ENCODE measurements at regions not wholly inside any gene's neighbourhood (a gene's known extent, or its start where the extent isn't known, plus 50 kb on each side); places are given as distances from the start of the nearest gene placed in this dataset.

DNA sequence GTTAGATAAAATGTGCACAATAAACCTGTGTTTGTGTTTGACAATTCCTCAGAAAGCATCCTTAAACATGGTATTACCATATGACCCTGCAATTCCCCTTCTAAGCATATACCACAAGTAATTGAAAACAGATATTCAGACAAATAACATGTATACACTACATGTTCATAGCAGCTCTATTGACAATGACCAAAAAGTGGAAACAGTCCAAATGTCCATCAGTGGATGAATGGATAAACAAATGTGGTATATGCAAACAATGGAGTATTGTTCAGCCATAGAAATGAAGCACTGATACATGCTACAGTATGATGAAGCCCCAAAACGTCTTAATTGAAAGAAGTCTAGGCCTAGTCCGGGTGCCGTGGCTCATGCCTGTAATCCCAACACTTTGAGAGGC, 280.1 kb downstream of the OTUD1 start:
- Histone ChIP-seq H3K9me3 (ENCODE audit: control insufficient read depth in 1 of 2, insufficient read depth in 1 of 2, low read depth in 1 of 2, low read length in 2 of 2) (no peaks in the 10 kb centered on the region), H3K79me2 (ENCODE audit: insufficient read depth, low read length) (no peaks in the 10 kb centered on the region), H3K9me2 (ENCODE audit: insufficient read depth) (no peaks in the 10 kb centered on the region), H3K9ac (ENCODE audit: low read length) (no peak overlapping the region), H2AFZ (ENCODE audit: low read depth, low read length, poor library complexity, severe bottlenecking) (no peak overlapping the region), H3K36me3 (ENCODE audit: control insufficient read depth in 1 of 2, insufficient read depth in 2 of 2, low read length in 2 of 2) (no peaks in the 10 kb centered on the region), H3K4me1 (ENCODE audit: control insufficient read depth in 1 of 2, insufficient read depth in 2 of 2, low read length in 2 of 2) (no peaks in the 10 kb centered on the region), H3K27me3 (ENCODE audit: insufficient read depth, low read length) (no peaks in the 10 kb centered on the region), H3K27ac (ENCODE audit: low read depth, low read length) (no peak overlapping the region), H3K4me2 (ENCODE audit: low read length) (no peak overlapping the region), H4K20me1 (ENCODE audit: insufficient read depth) (no peaks in the 10 kb centered on the region; the same call in 1 of the 2 replicates), H3K4me3 (replicated peaks in 1 of 2; ENCODE audit: low read depth in 1 of 2, low read length in 2 of 2) (no peak overlapping the region)
- ChIA-PET CTCF (no interaction called here), RAD21 (ENCODE audit: low non-redundant PET in 1 of 2, low total read pairs in 2 of 2, uncharacterized antibody in 2 of 2, unreplicated experiment in 2 of 2) (no interaction called here), POLR2A (no interaction called here)
- intact Hi-C loops (cut with micrococcal nuclease), result no loop called here
- no TSS peak for BruUV-seq (replicated peaks)
- TF ChIP-seq POLR2AphosphoS5 (IDR thresholded peaks at IDR 0.05; ENCODE audit: low read depth, low read length) (no peak), EZH2phosphoT487 (IDR thresholded peaks at IDR 0.05; ENCODE audit: borderline replicate concordance) (no peak), SP1 (IDR thresholded peaks at IDR 0.05; ENCODE audit: low read depth) (no peak), CEBPB (IDR thresholded peaks at IDR 0.05; ENCODE audit: low read depth) (no peak), SRF (IDR thresholded peaks at IDR 0.05; ENCODE audit: low read depth) (no peak), EZH2 (IDR thresholded peaks at IDR 0.05) (no peak), ZNF274 (IDR thresholded peaks at IDR 0.05; ENCODE audit: low read depth, low read length) (no peak), YY1 (IDR thresholded peaks at IDR 0.05; ENCODE audit: extremely low read depth, insufficient replicate concordance, low read depth, low read length) (no peak), ELF1 (IDR thresholded peaks at IDR 0.05; ENCODE audit: borderline replicate concordance, low read depth) (no peak), JUND (IDR thresholded peaks at IDR 0.05) (no peak), SIN3A (IDR thresholded peaks at IDR 0.05; ENCODE audit: low read depth) (no peak), ZFX (IDR thresholded peaks at IDR 0.05) (no peak), RAD21 (IDR thresholded peaks at IDR 0.05; ENCODE audit: low read depth) (no peak)
- TF ChIP-seq, protein P1, sequence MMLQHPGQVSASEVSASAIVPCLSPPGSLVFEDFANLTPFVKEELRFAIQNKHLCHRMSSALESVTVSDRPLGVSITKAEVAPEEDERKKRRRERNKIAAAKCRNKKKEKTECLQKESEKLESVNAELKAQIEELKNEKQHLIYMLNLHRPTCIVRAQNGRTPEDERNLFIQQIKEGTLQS (IDR thresholded peaks at IDR 0.05), result no peak
- TF ChIP-seq, protein P2, sequence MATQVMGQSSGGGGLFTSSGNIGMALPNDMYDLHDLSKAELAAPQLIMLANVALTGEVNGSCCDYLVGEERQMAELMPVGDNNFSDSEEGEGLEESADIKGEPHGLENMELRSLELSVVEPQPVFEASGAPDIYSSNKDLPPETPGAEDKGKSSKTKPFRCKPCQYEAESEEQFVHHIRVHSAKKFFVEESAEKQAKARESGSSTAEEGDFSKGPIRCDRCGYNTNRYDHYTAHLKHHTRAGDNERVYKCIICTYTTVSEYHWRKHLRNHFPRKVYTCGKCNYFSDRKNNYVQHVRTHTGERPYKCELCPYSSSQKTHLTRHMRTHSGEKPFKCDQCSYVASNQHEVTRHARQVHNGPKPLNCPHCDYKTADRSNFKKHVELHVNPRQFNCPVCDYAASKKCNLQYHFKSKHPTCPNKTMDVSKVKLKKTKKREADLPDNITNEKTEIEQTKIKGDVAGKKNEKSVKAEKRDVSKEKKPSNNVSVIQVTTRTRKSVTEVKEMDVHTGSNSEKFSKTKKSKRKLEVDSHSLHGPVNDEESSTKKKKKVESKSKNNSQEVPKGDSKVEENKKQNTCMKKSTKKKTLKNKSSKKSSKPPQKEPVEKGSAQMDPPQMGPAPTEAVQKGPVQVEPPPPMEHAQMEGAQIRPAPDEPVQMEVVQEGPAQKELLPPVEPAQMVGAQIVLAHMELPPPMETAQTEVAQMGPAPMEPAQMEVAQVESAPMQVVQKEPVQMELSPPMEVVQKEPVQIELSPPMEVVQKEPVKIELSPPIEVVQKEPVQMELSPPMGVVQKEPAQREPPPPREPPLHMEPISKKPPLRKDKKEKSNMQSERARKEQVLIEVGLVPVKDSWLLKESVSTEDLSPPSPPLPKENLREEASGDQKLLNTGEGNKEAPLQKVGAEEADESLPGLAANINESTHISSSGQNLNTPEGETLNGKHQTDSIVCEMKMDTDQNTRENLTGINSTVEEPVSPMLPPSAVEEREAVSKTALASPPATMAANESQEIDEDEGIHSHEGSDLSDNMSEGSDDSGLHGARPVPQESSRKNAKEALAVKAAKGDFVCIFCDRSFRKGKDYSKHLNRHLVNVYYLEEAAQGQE (IDR thresholded peaks at IDR 0.05; ENCODE audit: low read depth), result no peak
- no peak for DNase-seq (ENCODE audit: low read depth, low spot score)
- ATAC-seq, result no peak
